ENCODE measurements at regions not wholly inside any gene's neighbourhood (a gene's known extent, or its start where the extent isn't known, plus 50 kb on each side); places are given as distances from the start of the nearest gene placed in this dataset.

DNA sequence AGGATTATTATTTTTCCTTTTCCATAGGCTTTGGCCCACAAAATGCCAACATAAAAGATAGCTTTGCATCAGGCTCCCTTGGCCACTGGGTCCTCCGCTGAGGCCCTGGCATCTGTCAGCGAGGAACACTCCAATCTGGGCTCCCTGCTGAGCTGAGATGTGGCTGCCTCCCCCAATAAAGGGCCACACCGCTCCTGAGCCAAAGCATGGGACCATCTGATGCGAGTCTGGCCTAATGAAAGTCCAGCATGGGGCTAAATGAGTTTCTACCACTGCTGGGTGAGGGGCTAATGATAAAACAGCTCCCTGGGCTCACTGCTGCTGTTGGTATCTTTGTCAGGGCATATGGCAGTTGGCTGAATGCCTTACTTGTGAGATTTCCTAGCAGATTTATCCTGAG is 817.5 kb upstream of the SLC35B3 start:
- TF ChIP-seq, protein P1, sequence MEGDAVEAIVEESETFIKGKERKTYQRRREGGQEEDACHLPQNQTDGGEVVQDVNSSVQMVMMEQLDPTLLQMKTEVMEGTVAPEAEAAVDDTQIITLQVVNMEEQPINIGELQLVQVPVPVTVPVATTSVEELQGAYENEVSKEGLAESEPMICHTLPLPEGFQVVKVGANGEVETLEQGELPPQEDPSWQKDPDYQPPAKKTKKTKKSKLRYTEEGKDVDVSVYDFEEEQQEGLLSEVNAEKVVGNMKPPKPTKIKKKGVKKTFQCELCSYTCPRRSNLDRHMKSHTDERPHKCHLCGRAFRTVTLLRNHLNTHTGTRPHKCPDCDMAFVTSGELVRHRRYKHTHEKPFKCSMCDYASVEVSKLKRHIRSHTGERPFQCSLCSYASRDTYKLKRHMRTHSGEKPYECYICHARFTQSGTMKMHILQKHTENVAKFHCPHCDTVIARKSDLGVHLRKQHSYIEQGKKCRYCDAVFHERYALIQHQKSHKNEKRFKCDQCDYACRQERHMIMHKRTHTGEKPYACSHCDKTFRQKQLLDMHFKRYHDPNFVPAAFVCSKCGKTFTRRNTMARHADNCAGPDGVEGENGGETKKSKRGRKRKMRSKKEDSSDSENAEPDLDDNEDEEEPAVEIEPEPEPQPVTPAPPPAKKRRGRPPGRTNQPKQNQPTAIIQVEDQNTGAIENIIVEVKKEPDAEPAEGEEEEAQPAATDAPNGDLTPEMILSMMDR (IDR thresholded peaks at IDR 0.05; ENCODE audit: borderline replicate concordance, insufficient read depth, low read depth, low read length): no peak
- no peak overlapping the region for H3K4me3 ChIP-seq (ENCODE audit: low read depth, low read length)

DNA sequence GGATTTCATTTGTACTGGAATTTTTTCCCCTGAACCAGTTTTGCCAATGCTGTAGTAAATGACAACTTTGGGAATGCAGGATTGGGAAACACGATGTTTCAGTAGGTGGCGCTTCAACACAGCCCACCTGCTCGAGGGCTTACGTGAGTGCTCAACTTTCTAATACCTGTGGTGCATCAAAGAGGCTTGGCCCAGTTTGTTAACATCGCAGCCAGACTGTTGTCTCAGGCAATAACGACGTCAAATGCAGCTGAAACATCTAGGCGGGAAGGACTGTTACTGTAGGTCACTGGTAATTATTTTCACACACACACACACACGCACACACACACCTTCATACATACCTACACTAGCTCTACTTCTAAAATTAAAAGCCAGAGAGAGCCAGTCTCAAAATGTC is 815.5 kb upstream of the SLC35B3 start:
- TF ChIP-seq, protein P1 (IDR thresholded peaks at IDR 0.05; ENCODE audit: borderline replicate concordance, insufficient read depth, low read depth, low read length): peak; percentile 52

DNA sequence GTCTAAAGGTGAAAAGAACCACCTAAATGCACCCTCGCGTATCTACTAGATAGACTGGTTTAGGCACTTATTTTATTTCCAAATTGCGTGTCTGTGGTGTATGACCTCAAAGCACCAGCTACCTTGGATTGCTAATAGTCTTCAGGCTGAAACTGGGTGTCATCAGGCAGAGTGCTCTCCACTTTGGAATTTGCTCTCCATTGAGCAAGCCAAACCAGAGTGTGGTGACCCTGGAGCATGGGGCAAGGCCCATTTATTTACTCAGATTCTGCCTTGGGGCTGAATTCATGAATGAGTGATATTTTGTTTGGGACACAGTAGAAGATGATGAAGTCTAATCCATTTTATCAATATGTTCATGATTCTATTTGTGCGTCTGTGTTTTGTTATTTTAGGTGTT is 812.8 kb upstream of the SLC35B3 start:
- TF ChIP-seq, protein P1 (IDR thresholded peaks at IDR 0.05; ENCODE audit: borderline replicate concordance, insufficient read depth, low read depth, low read length): no peak
- no peak overlapping the region for H3K4me3 ChIP-seq (ENCODE audit: low read depth, low read length)

More for the DNA sequence above, 815.5 kb upstream of the SLC35B3 start:
- no peak overlapping the region for H3K4me3 ChIP-seq (ENCODE audit: low read depth, low read length)

DNA sequence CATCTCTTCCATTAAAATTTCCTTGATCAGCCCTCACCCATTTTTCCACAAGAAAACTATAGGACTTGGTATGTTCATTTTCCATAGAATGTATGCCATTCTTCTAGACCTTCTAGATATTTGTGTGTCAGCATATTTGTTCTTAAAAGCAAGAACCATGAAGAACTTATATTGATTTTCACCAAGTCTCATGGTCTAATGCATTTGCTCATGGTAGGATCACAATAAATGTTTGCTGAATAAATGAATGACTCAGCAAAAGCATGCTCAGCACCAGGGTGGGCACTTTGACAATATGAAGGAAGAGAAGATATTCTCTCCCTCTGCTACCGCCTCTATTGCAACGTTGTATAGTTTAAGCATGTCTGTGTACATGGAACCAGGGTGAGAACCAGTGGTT is 805.5 kb upstream of the SLC35B3 start:
- no peak overlapping the region for H3K4me3 ChIP-seq (ENCODE audit: low read depth, low read length)
- TF ChIP-seq, protein P1 (IDR thresholded peaks at IDR 0.05; ENCODE audit: borderline replicate concordance, insufficient read depth, low read depth, low read length): no peak

DNA sequence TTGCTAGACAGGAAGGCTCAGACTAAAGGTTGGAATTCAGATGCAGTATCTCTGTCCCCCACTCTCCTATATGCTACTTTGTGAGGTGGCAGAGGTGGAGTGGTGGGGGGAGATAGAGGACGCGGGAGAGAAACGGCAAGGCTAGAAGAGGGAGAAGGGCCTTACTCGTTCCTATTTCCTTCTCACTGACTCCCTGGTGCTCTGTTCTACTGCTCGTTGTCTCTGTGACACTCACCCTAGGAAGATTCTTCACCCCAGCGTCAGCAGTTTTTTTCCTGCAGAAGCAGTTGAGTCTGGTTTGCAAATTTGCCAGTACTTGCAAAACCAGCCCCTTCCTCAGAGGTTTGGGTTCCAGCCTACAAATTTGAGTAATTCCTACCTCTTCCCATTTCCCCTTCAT is 801.1 kb upstream of the SLC35B3 start:
- TF ChIP-seq, protein P1 (IDR thresholded peaks at IDR 0.05; ENCODE audit: borderline replicate concordance, insufficient read depth, low read depth, low read length): no peak
- H3K4me3 ChIP-seq (ENCODE audit: low read depth, low read length): no peak overlapping the region

DNA sequence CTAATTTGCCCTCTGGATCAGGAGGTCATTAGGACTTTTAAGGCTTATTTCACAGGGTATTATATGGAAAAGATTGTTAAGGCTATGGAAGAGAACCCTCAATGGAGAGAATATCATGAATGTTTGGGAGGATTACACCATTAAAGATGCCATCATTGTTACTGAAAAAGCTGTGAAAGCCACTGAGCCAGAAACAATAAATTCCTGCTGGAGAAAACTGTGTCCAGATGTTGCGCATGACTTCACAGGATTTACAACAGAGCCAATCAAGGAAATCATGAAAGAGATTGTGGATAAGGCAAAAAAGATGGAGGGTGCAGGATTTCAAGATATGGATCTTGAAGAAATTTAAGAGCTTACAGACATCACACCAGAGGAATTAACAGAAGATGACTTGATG is 798.3 kb upstream of the SLC35B3 start:
- no peak overlapping the region for H3K4me3 ChIP-seq (ENCODE audit: low read depth, low read length)
- TF ChIP-seq, protein P1 (IDR thresholded peaks at IDR 0.05; ENCODE audit: borderline replicate concordance, insufficient read depth, low read depth, low read length): no peak

DNA sequence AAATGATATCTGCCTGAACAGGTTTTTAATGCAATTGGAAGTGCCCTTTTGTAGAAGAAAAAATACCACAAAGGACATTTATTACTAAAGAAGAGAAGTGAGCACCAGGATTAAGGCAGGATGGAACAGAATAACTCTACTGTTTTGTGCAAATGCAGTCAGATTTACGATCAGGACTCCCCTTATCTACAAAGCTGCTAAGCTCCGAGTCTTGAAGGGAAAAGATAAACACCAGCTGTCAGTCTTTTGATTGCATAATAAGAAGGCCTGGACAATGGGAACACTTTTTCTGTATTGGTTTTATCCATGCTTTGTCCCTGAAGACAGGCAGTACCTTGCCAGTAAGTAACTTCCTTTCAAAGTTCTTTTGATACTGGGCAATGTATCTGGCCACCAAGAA is 797.9 kb upstream of the SLC35B3 start:
- TF ChIP-seq, protein P1 (IDR thresholded peaks at IDR 0.05; ENCODE audit: borderline replicate concordance, insufficient read depth, low read depth, low read length): no peak
- H3K4me3 ChIP-seq (ENCODE audit: low read depth, low read length): no peak overlapping the region
